IPS-15b (cell line): ENCODE measurements at regions not wholly inside any gene's neighbourhood (a gene's known extent, or its start where the extent isn't known, plus 50 kb on each side); places are given as distances from the start of the nearest gene placed in this dataset.
"Not testable (repeated sequence)": the region's sequence is repeated elsewhere in the genome, so short reads cannot be mapped to it uniquely, and the experiment has no call there.

Experiments
- H3K27me3 ChIP-seq: one replicate; pipeline ENCODE4 v1.6.1; 2013; ENCODE audit warnings: low read length; ENCODE audit not compliant: control insufficient read depth, insufficient read depth
- H3K36me3 ChIP-seq: one replicate; pipeline ENCODE4 v1.6.1; 2013; ENCODE audit warnings: low read length; ENCODE audit not compliant: control insufficient read depth, insufficient read depth
- H3K4me1 ChIP-seq: one replicate; pipeline ENCODE4 v1.6.1; 2013; ENCODE audit warnings: mild to moderate bottlenecking, low read length; ENCODE audit not compliant: control insufficient read depth, insufficient read depth
- H3K4me3 ChIP-seq: one replicate; pipeline ENCODE4 v1.5.1; 2013; ENCODE audit warnings: low read depth, low read length
- H3K9ac ChIP-seq: one replicate; pipeline ENCODE4 v1.6.1; 2013; ENCODE audit warnings: low read depth, mild to moderate bottlenecking, low read length
- H3K9me3 ChIP-seq: one replicate; pipeline ENCODE4 v1.6.1; 2013; ENCODE audit warnings: mild to moderate bottlenecking, low read length; ENCODE audit not compliant: control insufficient read depth, insufficient read depth

DNA sequence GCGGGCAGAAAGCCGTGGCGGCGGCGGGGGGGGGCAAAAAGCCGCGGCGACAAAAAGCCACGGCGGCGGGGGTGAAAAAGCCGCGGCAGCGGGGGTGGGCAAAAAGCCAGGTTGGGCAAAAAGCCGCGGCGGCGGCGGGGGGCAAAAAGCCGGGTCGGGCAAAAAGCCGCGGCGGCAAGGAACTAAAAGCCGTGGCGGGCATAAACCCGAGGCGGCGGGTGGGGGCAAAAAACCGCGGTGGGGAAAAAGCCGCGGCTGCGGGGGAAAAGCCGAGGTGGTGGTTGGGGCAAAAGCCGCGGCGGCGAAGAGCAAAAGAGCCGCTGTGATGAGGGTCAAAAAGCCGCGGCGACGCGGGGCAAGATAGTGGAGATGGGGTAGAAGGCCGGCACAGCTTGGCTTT, 1834.2 kb downstream of the FOXD4L5 start:
- H3K4me3 ChIP-seq, H3K27me3 ChIP-seq, H3K9ac ChIP-seq, H3K4me1 ChIP-seq, H3K36me3 ChIP-seq, H3K9me3 ChIP-seq: not testable (repeated sequence)

DNA sequence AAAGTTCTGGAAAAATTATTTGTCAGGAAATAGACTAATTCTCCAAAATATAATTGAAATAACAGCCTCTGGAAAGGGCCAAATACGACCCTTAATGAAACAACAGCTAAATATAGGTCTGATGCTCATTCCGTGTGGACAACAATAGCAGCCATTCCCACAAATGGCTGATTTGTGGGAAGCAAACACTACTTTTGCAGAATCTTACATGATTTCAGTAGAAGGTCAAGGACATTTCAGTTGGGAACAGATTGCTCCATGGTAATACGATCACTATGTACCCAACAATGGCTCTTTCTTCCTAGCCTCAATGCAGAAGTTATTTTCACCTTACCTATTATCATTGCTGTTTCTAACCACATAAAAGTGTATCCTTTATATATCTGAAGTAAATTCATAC, 1859.9 kb downstream of the FOXD4L5 start:
- not testable (repeated sequence) for H3K4me1 ChIP-seq, H3K36me3 ChIP-seq, H3K9ac ChIP-seq, H3K27me3 ChIP-seq, H3K4me3 ChIP-seq, H3K9me3 ChIP-seq

DNA sequence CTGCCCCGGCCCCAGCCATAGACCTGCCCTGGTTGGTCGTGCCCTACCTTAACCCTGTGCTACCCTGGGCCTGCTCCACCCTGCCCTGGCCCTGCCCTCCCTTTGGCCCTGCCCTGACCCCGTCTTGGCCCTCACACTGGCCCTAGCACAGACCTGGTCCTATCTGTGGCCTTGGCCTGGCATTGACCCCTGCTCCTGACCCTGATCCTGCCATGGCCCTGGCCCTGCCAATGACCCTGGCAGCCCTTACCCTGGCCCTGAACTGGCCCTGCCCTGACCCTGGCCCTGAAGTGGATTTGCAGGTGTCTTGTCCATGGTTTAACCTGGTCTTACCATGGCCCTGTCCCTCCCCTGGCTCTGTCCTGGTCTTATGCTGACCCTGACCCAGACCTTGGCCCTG, 1894.1 kb downstream of the FOXD4L5 start:
- not testable (repeated sequence) for H3K4me3 ChIP-seq, H3K4me1 ChIP-seq, H3K9ac ChIP-seq, H3K27me3 ChIP-seq, H3K9me3 ChIP-seq, H3K36me3 ChIP-seq

DNA sequence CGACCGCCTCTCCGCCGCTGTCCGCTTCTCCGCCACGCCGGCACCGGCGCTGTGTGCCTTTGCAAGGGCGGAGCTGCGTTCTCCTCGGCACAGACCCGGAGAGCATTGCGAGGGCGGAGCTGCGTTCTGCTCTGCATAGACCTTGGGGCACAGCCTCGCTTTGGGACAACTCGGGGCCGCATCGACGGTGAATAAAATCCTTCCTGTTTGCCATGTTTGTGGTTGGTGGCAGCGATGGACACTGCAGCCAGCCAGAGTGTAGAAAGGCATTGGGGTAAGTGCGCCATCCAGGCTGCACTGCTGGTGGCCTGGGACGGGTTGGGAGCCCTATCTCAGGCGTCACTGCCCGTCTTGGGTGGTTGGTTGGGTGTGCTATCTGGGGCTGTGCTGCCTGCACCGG, 1899.5 kb downstream of the FOXD4L5 start:
- not testable (repeated sequence) for H3K4me1 ChIP-seq, H3K36me3 ChIP-seq, H3K9ac ChIP-seq, H3K9me3 ChIP-seq, H3K27me3 ChIP-seq
- H3K4me3 ChIP-seq, result peak overlapping the region; percentile 37

DNA sequence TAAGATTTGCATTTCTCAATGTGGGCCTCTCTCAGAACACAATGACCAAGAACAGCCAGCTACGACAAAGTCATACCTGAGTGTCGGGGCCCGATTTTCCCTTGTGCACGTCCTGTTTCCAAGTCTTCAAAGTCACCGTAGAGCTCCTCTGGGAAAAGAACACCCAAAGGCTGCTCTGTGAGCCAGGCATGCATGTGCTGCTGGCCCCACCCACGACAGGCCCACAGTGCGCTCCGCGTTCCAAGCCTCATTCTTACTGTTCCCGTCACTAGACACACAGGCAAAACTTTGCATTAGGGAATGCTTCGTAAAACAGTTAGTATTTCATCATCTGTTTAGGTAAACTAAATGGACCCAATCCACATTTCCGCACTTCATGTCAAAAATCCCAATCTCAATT, 1905.1 kb downstream of the FOXD4L5 start:
- not testable (repeated sequence) for H3K4me1 ChIP-seq, H3K27me3 ChIP-seq, H3K9ac ChIP-seq, H3K9me3 ChIP-seq, H3K4me3 ChIP-seq, H3K36me3 ChIP-seq

DNA sequence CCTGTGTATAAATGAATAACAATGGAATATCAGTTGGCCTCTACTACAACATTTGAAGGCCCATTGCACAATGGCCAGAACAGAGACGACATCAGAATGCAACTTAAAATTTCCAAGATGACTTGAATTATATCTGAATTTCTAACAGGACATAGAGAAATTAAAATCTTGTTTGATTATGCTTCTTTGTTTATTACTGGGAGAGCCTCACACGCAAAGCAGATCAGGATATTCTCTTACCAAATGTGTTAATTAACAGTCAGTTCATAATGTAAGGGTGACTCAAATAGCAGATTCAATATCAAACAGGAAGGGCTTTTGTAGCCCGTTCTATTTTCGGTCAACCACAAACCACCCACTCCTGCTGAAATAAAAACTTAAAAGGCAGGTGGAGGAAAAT, 1930.8 kb downstream of the FOXD4L5 start:
- not testable (repeated sequence) for H3K9ac ChIP-seq, H3K4me1 ChIP-seq, H3K27me3 ChIP-seq, H3K9me3 ChIP-seq, H3K36me3 ChIP-seq, H3K4me3 ChIP-seq

DNA sequence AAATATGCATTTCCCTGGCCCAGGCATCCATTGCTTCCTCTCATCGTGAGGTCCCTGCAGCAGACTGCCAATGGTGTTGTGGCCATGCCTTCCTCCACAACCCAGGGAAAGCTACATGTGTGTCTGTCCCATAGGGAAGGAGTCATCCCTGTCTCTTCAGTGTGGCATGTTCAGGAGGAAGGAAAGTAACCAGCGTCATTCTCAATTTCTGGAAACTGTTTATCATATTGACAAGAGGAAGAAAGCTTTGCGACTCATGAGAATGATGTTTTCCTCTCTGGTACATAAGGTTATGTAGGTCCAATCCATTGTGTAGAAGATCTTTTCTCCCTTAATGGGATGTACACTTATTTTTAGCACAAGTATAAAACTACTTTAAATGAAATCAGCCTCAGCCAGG, 1937.7 kb downstream of the FOXD4L5 start:
- H3K27me3 ChIP-seq, result peaks cover 12% of the 10 kb centered on the region

DNA sequence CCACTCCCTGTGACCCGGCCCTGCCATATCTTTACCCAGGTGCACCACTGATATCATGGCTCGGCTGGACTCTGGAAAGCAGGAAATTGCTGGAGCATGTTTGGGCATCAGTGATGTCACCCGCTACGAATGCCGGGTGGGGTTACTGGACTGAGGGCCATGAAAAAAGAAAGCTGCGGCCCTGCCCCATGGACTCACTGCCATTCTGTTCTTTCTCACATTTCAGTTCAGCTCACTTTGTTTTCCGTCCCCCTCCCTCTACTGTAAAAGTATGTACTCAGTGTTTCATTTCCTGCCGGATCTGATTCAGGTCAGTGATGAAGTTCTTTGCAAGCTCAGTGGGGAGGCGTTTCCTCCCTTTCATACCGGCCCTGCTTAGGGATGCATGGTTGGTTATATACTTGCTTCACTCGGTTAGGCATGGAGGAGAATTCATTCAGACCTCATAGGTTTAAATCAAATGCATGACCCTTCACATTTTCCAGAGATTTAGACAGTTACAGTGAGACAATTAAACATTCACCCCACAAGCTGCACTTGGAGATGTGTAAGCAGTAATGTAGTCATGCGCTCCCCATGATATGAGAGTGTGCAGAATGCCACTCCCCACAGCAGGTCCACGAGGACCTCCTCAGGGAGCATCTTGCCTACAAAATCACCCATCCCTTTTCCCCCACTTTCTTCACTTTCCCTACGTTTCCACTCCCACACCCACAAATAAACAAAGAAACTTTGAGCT, 1938.5 kb downstream of the FOXD4L5 start:
- H3K4me3 ChIP-seq, H3K36me3 ChIP-seq, H3K9ac ChIP-seq, H3K9me3 ChIP-seq, H3K4me1 ChIP-seq: not testable (repeated sequence)
- H3K27me3 ChIP-seq, result peaks cover 12% of the 10 kb centered on the region

More for the DNA sequence above, 1937.7 kb downstream of the FOXD4L5 start:
- not testable (repeated sequence) for H3K4me1 ChIP-seq, H3K4me3 ChIP-seq, H3K9me3 ChIP-seq, H3K36me3 ChIP-seq, H3K9ac ChIP-seq

DNA sequence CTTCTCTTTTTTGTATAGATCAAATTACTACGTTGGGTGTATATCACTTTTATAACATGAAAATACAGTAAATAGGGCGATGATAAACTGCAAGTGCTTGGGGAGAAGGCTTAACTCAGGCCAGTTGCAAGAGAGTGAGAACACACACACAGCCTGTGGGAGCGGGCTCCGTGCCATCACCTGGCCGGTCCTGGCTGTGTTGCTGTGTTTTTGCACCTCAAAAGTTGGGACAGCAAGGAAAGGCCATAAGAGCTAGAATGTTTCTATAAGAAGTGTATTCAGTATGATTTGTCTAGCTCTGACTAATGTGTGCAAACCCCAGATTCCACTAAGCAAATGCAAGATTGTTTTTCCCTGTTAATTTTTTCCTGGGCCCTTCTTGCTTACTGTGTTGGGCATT, 1940.6 kb downstream of the FOXD4L5 start:
- not testable (repeated sequence) for H3K4me3 ChIP-seq, H3K4me1 ChIP-seq, H3K9ac ChIP-seq, H3K9me3 ChIP-seq, H3K36me3 ChIP-seq, H3K27me3 ChIP-seq

DNA sequence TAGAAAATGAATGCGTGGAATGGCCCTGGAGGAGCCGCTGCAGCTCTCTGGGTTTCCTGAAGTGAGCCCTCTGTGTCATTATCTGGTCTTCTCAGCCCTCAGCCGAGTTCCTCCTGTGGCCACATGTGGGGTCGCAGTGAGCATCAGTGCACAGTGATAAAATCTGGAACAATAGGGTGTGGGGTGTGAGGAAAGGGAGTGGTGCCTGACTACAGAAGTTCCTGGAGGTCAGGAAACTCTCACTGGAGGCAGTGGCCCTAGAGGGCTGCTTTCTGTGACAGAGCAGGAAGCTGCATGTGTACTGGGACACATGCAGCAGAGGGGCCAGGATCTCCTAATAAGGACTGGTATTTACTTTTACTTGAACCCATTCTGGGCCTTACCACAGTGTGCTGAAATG, 1942.5 kb downstream of the FOXD4L5 start:
- H3K27me3 ChIP-seq, result peaks cover 17% of the 10 kb centered on the region
- H3K4me3 ChIP-seq, H3K36me3 ChIP-seq, H3K4me1 ChIP-seq, H3K9me3 ChIP-seq, H3K9ac ChIP-seq: not testable (repeated sequence)

DNA sequence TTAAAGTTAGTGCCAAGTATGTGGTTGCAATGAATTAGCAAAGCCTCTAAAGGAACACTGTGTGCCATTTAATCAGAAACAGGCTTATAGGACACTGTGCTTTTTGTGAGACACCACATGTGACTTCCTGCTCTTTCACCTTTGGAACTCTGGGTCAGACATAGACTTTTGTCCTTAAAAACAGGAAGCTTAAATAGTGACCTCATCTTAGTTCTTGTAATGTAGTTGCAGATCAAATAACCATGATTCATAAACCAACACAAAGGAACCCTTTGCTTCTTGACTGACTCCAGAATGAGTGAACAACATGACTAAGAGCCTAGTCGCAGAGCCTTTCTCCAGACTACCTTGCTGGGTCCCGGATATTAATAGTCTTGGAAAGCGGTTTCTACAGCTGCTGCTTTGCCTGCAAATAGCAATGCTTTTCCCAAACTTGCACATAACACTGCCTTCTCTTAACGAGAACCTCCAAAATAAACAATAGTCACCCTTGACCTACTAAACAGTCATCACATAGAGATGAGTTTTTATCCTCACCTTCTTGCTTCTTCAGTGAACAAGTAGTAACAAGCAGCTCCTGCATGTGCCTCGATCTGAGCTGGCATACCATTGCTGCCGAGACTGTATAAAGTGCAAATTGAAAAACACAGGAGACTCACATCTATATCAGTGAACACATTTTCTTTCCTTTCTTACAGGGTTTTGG, 1947.0 kb downstream of the FOXD4L5 start:
- H3K9ac ChIP-seq, H3K36me3 ChIP-seq, H3K4me3 ChIP-seq, H3K9me3 ChIP-seq, H3K4me1 ChIP-seq: not testable (repeated sequence)
- peaks cover 11% of the 10 kb centered on the region for H3K27me3 ChIP-seq

DNA sequence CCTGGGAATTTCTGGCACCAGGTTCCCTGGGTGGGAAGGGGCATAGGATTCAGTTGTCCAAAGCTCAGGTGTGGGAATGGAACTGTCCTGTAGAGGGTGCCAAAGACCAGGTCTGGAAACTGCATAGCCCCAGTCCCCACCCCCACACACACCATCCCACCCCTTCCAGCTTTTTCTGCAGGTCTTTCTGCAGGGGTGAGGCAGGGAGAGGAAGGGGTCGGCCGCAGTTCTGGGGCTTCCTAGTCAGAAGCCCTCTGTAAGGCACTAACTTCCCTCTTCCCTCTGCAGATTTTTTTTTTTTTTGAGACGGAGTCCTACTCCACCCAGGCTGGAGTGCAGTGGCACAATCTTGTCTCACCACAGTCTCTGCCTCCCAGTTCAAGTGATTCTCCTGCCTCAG, 1949.7 kb downstream of the FOXD4L5 start:
- H3K36me3 ChIP-seq, H3K4me3 ChIP-seq, H3K9ac ChIP-seq, H3K4me1 ChIP-seq, H3K9me3 ChIP-seq: not testable (repeated sequence)
- H3K27me3 ChIP-seq, result peaks cover 15% of the 10 kb centered on the region
